GM12873 (cell line): ENCODE measurements at regions not wholly inside any gene's neighbourhood (a gene's known extent, or its start where the extent isn't known, plus 50 kb on each side); places are given as distances from the start of the nearest gene placed in this dataset.

Source experiments
- CTCF ChIP-seq: IDR thresholded peaks from 2 replicates; pipeline ENCODE4 v1.5.1; 2012; ENCODE audit warnings: low read depth, mild to moderate bottlenecking, moderate library complexity, low read length, control low read depth; ENCODE audit not compliant: insufficient read depth; ENCODE audit errors: missing control alignments

GRCh38 chr16:73210084-73210483 lies 162.2 kb upstream of the ZFHX3 start:
- no peak for TF ChIP-seq CTCF

GRCh38 chr16:73209190-73209589 lies 161.3 kb upstream of the ZFHX3 start:
- no peak for TF ChIP-seq CTCF

- no peak for TF ChIP-seq CTCF
Measured at GRCh38 chr16:73206151-73206707, 158.3 kb upstream of the ZFHX3 start.

GRCh38 chr16:73205153-73205886 lies 157.4 kb upstream of the ZFHX3 start:
- no peak for TF ChIP-seq CTCF

GRCh38 chr16:73204359-73205152 lies 156.6 kb upstream of the ZFHX3 start:
- no peak for TF ChIP-seq CTCF

GRCh38 chr16:73202161-73202729 lies 154.3 kb upstream of the ZFHX3 start:
- no peak for TF ChIP-seq CTCF

- no peak for TF ChIP-seq CTCF
Measured at GRCh38 chr16:73199214-73199613, 151.3 kb upstream of the ZFHX3 start.
